ENCODE measurements at regions not wholly inside any gene's neighbourhood (a gene's known extent, or its start where the extent isn't known, plus 50 kb on each side); places are given as distances from the start of the nearest gene placed in this dataset.

GRCh38 chr5:104789366-104789765 lies 1226.8 kb upstream of the NUDT12 start:
- POLR2A ChIA-PET, result no interaction called here
- H3K4me3 ChIP-seq (ENCODE audit: low read depth, low read length), result no peak overlapping the region
- CTCF ChIA-PET, result no interaction called here
- no peak for DNase-seq (ENCODE audit: low read depth, low spot score)
- no peak for TF ChIP-seq CTCF (IDR thresholded peaks at IDR 0.05; ENCODE audit: insufficient read depth, low read length, missing control alignments)

GRCh38 chr5:104785097-104785496 lies 1222.5 kb upstream of the NUDT12 start:
- H3K4me3 ChIP-seq (ENCODE audit: low read depth, low read length), result no peak overlapping the region
- ChIA-PET CTCF (no interaction called here), POLR2A (no interaction called here)
- TF ChIP-seq CTCF (IDR thresholded peaks at IDR 0.05; ENCODE audit: insufficient read depth, low read length, missing control alignments), result no peak
- DNase-seq (ENCODE audit: low read depth, low spot score), result no peak

- H3K4me3 ChIP-seq (ENCODE audit: low read depth, low read length), result no peak overlapping the region
- no peak for DNase-seq (ENCODE audit: low read depth, low spot score)
- ChIA-PET CTCF (no interaction called here), POLR2A (no interaction called here)
- no peak for TF ChIP-seq CTCF (IDR thresholded peaks at IDR 0.05; ENCODE audit: insufficient read depth, low read length, missing control alignments)
Measured at GRCh38 chr5:104774372-104774771, 1211.8 kb upstream of the NUDT12 start.

- ChIA-PET CTCF (no interaction called here), POLR2A (no interaction called here)
- DNase-seq (ENCODE audit: low read depth, low spot score), result no peak
- TF ChIP-seq CTCF (IDR thresholded peaks at IDR 0.05; ENCODE audit: insufficient read depth, low read length, missing control alignments), result no peak
- H3K4me3 ChIP-seq (ENCODE audit: low read depth, low read length), result no peak overlapping the region
Measured at GRCh38 chr5:104764197-104764596, 1201.6 kb upstream of the NUDT12 start.

GRCh38 chr5:104763216-104763615 lies 1200.6 kb upstream of the NUDT12 start:
- ChIA-PET CTCF (no interaction called here), POLR2A (no interaction called here)
- no peak overlapping the region for H3K4me3 ChIP-seq (ENCODE audit: low read depth, low read length)
- no peak for TF ChIP-seq CTCF (IDR thresholded peaks at IDR 0.05; ENCODE audit: insufficient read depth, low read length, missing control alignments)
- no peak for DNase-seq (ENCODE audit: low read depth, low spot score)

- no peak overlapping the region for H3K4me3 ChIP-seq (ENCODE audit: low read depth, low read length)
- CTCF ChIA-PET, result no interaction called here
- no peak for DNase-seq (ENCODE audit: low read depth, low spot score)
- POLR2A ChIA-PET, result no interaction called here
- no peak for TF ChIP-seq CTCF (IDR thresholded peaks at IDR 0.05; ENCODE audit: insufficient read depth, low read length, missing control alignments)
Measured at GRCh38 chr5:104757915-104758314, 1195.3 kb upstream of the NUDT12 start.
